H1 (cell line): ENCODE measurements at regions not wholly inside any gene's neighbourhood (a gene's known extent, or its start where the extent isn't known, plus 50 kb on each side); places are given as distances from the start of the nearest gene placed in this dataset.

ENCODE experiments used
- CTCF ChIA-PET: fragments of 300-600 bp; sonication (Branson Sonifier 250); formaldehyde crosslinking; loops from one replicate; lab custom pipeline; 2021; ENCODE audit not compliant: partially characterized antibody; lab: Charles Lee
- POLR2A ChIA-PET: fragments of 300-600 bp; sonication (Branson Sonifier 250); formaldehyde crosslinking; loops from one replicate; lab custom pipeline; 2021; ENCODE audit warnings: inconsistent platforms; ENCODE audit not compliant: partially characterized antibody; lab: Charles Lee
- DNase-seq, 2 experiments: peaks; one replicate each; pipeline versions ENCODE4 v3.0.0 to v3.0.0-alpha.2; 2010 to 2022; ENCODE audit warnings: low spot score in 2 of 2, low read depth in 1 of 2, mixed read lengths in 1 of 2
- FAIRE-seq: peaks from 2 replicates; lab custom pipeline; 2011; peaks lifted over from hg19 to GRCh38; lab: Jason Lieb, UNC
- H2AFZ ChIP-seq: 2 replicates; pipeline ENCODE4 v1.8.1; 2012; ENCODE audit warnings: low read length, inconsistent platforms
- H2AK5ac ChIP-seq: 2 replicates; pipeline ENCODE4 v1.6.1; 2013; ENCODE audit warnings: low read depth, low read length
- H2BK120ac ChIP-seq: replicated peaks from 2 replicates; pipeline ENCODE3; 2013; ENCODE audit warnings: low read depth, low read length, inconsistent platforms
- H2BK12ac ChIP-seq: 2 replicates; pipeline ENCODE4 v1.6.1; 2013; ENCODE audit warnings: low read depth, low read length
- H2BK15ac ChIP-seq: 2 replicates; pipeline ENCODE4 v1.6.1; 2013; ENCODE audit warnings: low read length
- H2BK20ac ChIP-seq: 2 replicates; pipeline ENCODE4 v1.6.1; 2013; ENCODE audit warnings: low read length
- H2BK5ac ChIP-seq: 2 replicates; pipeline ENCODE4 v1.6.1; 2013; ENCODE audit warnings: low read depth, low read length
- H3K14ac ChIP-seq: 2 replicates; pipeline ENCODE4 v1.6.1; 2013; ENCODE audit warnings: inconsistent platforms; ENCODE audit not compliant: insufficient read length
- H3K18ac ChIP-seq: 2 replicates; pipeline ENCODE4 v1.6.1; 2013; ENCODE audit warnings: low read length; ENCODE audit errors: extremely low read depth
- H3K23ac ChIP-seq: 2 replicates; pipeline ENCODE4 v1.6.1; 2013; ENCODE audit warnings: inconsistent platforms; ENCODE audit not compliant: insufficient read length
- H3K23me2 ChIP-seq: 2 replicates; pipeline ENCODE4 v1.6.1; 2013; ENCODE audit warnings: low read depth, low read length
- H3K27ac ChIP-seq: 2 replicates; pipeline ENCODE4 v1.6.1; 2011; ENCODE audit warnings: low read depth, low read length, inconsistent platforms
- H3K27me3 ChIP-seq, 4 experiments: replicated peaks in 1 of 4; 1 replicate in 1 of 4; 2 replicates in 3 of 4; pipeline versions ENCODE4 v1.6.1 to v1.8.1; 2011 to 2013; ENCODE audit warnings: low read length in 3 of 4, mild to moderate bottlenecking in 3 of 4, inconsistent platforms in 2 of 4, mixed read lengths in 2 of 4, moderate library complexity in 1 of 4; ENCODE audit not compliant: control insufficient read depth in 3 of 4, insufficient read depth in 3 of 4; ENCODE audit errors: extremely low read depth in 1 of 4
- H3K36me3 ChIP-seq, 4 experiments: 2 replicates each; pipeline versions ENCODE4 v1.6.1 to v1.8.1; 2011 to 2013; ENCODE audit warnings: mild to moderate bottlenecking in 4 of 4, low read length in 3 of 4, moderate library complexity in 2 of 4, control low read depth in 1 of 4, inconsistent platforms in 1 of 4; ENCODE audit not compliant: insufficient read depth in 4 of 4, control insufficient read depth in 2 of 4
- H3K4ac ChIP-seq: replicated peaks from 2 replicates; pipeline ENCODE3; 2013; ENCODE audit warnings: low read length, low read depth, mixed read lengths, inconsistent platforms; ENCODE audit not compliant: insufficient read length
- H3K4me1 ChIP-seq, 4 experiments: replicated peaks in 1 of 4; 1 replicate in 1 of 4; 2 replicates in 3 of 4; pipeline versions ENCODE4 v1.6.1 to v1.8.1; 2011 to 2013; ENCODE audit warnings: low read length in 3 of 4, inconsistent platforms in 2 of 4, mixed read lengths in 1 of 4; ENCODE audit not compliant: insufficient read depth in 4 of 4, control insufficient read depth in 3 of 4
- H3K4me2 ChIP-seq, 2 experiments: 2 replicates each; pipeline versions ENCODE4 v1.6.1 to v1.8.1; 2011 to 2013; ENCODE audit warnings: low read depth in 2 of 2, low read length in 2 of 2, control low read depth in 1 of 2, inconsistent platforms in 1 of 2, mild to moderate bottlenecking in 1 of 2; ENCODE audit not compliant: insufficient read depth in 1 of 2
- H3K4me3 ChIP-seq, 4 experiments: fragments of 200-600, 300-600 bp in 1 of 4; sonication (generic), shearing (Covaris generic), sonication (Bioruptor Twin) in 1 of 4; 2 replicates each; pipeline versions ENCODE4 v1.5.1 to v1.8.1; 2011 to 2016; ENCODE audit warnings: low read length in 4 of 4, low read depth in 3 of 4, control low read depth in 2 of 4, inconsistent platforms in 2 of 4, mild to moderate bottlenecking in 2 of 4, mixed read lengths in 1 of 4, moderate library complexity in 1 of 4; ENCODE audit not compliant: insufficient read depth in 2 of 4; ENCODE audit errors: extremely low read depth in 1 of 4
- H3K56ac ChIP-seq: replicated peaks from 2 replicates; pipeline ENCODE3; 2013; ENCODE audit warnings: low read depth, mild to moderate bottlenecking, mixed read lengths, low read length, inconsistent platforms; ENCODE audit not compliant: insufficient read length
- H3K79me1 ChIP-seq: 2 replicates; pipeline ENCODE4 v1.6.1; 2013; ENCODE audit warnings: low read depth, low read length, control low read depth
- H3K79me2 ChIP-seq, 2 experiments: 2 replicates each; pipeline versions ENCODE4 v1.6.1 to v1.8.1; 2012 to 2013; ENCODE audit warnings: low read length in 2 of 2, mild to moderate bottlenecking in 2 of 2, inconsistent platforms in 1 of 2; ENCODE audit not compliant: insufficient read depth in 2 of 2, control insufficient read depth in 1 of 2
- H3K9ac ChIP-seq, 4 experiments: replicated peaks in 1 of 4; 1 replicate in 1 of 4; 2 replicates in 3 of 4; pipeline versions ENCODE4 v1.6.1 to v1.8.1; 2011 to 2013; ENCODE audit warnings: low read depth in 3 of 4, low read length in 3 of 4, control low read depth in 2 of 4, mild to moderate bottlenecking in 2 of 4, moderate library complexity in 2 of 4, inconsistent platforms in 1 of 4; ENCODE audit errors: extremely low read depth in 1 of 4
- H3K9me3 ChIP-seq, 2 experiments: 2 replicates each; pipeline versions ENCODE4 v1.6.1 to v1.8.1; 2012 to 2013; ENCODE audit warnings: mild to moderate bottlenecking in 2 of 2, moderate library complexity in 2 of 2, control low read depth in 1 of 2, inconsistent platforms in 1 of 2, low read depth in 1 of 2, low read length in 1 of 2, mixed read lengths in 1 of 2; ENCODE audit not compliant: insufficient read depth in 2 of 2
- H4K20me1 ChIP-seq, 2 experiments: replicated peaks in 1 of 2; 2 replicates each; pipeline versions ENCODE3 to v1.8.1; 2011 to 2013; ENCODE audit warnings: inconsistent platforms in 2 of 2, low read length in 2 of 2, mild to moderate bottlenecking in 1 of 2; ENCODE audit not compliant: insufficient read depth in 2 of 2, control insufficient read depth in 1 of 2
- H4K5ac ChIP-seq: 2 replicates; pipeline ENCODE4 v1.6.1; 2013; ENCODE audit warnings: low read length, low read depth, mixed read lengths, inconsistent platforms; ENCODE audit not compliant: insufficient read length
- H4K8ac ChIP-seq: 2 replicates; pipeline ENCODE4 v1.8.0; 2013; ENCODE audit warnings: mild to moderate bottlenecking, moderate library complexity, low read length, inconsistent platforms; ENCODE audit not compliant: insufficient read depth; ENCODE audit errors: extremely low read depth
- H4K91ac ChIP-seq: replicated peaks from 2 replicates; pipeline ENCODE3; 2013; ENCODE audit warnings: low read length, mixed read lengths, inconsistent platforms; ENCODE audit not compliant: insufficient read length
- ASH2L ChIP-seq: fragments of 200-600, 300-600 bp; sonication (generic); IDR thresholded peaks from one replicate; pipeline ENCODE4 v1.7.1; 2017; ENCODE audit warnings: low read length
- BRCA1 ChIP-seq: IDR thresholded peaks from 2 replicates; pipeline ENCODE4 v1.6.1; 2012; ENCODE audit warnings: low read depth, low read length, improper control_type of control experiment
- CEBPB ChIP-seq: IDR thresholded peaks from 2 replicates; pipeline ENCODE4 v1.6.1; 2012; ENCODE audit warnings: low read depth, low read length
- CHD2 ChIP-seq: IDR thresholded peaks from 2 replicates; pipeline ENCODE4 v1.6.1; 2012; ENCODE audit warnings: low read length, improper control_type of control experiment
- CTBP2 ChIP-seq: IDR thresholded peaks from 2 replicates; pipeline ENCODE4 v1.7.0; 2011; ENCODE audit warnings: borderline replicate concordance, mild to moderate bottlenecking, moderate library complexity, mixed read lengths, low read length; ENCODE audit not compliant: insufficient read depth, insufficient read length
- EGR1 ChIP-seq: IDR thresholded peaks from 2 replicates; pipeline ENCODE4 v1.6.1; 2011; ENCODE audit warnings: low read depth, low read length, borderline replicate concordance
- EP300 ChIP-seq, 2 experiments: IDR thresholded peaks; 1 replicate in 1 of 2; 2 replicates in 1 of 2; pipeline ENCODE4 v1.6.1; 2011 to 2012; ENCODE audit warnings: low read depth in 2 of 2, low read length in 2 of 2, mild to moderate bottlenecking in 2 of 2, borderline replicate concordance in 1 of 2, inconsistent platforms in 1 of 2, moderate library complexity in 1 of 2
- GABPA ChIP-seq: IDR thresholded peaks from 2 replicates; pipeline ENCODE4 v1.6.1; 2011; ENCODE audit warnings: mild to moderate bottlenecking, low read length, moderate library complexity, borderline replicate concordance; ENCODE audit not compliant: insufficient read depth
- GTF2F1 ChIP-seq: IDR thresholded peaks from 2 replicates; pipeline ENCODE4 v1.6.1; 2012; ENCODE audit warnings: low read depth, low read length, improper control_type of control experiment, borderline replicate concordance
- HDAC6 ChIP-seq: IDR thresholded peaks from one replicate; pipeline ENCODE4 v1.7.1; 2012; ENCODE audit warnings: low read depth, mild to moderate bottlenecking, inconsistent platforms, low read length, moderate library complexity
- MAFK ChIP-seq: IDR thresholded peaks from 2 replicates; pipeline ENCODE4 v1.6.1; 2012; ENCODE audit warnings: low read depth, mild to moderate bottlenecking, improper control_type of control experiment, low read length
- NRF1 ChIP-seq: IDR thresholded peaks from 2 replicates; pipeline ENCODE4 v1.6.1; 2011; ENCODE audit warnings: mild to moderate bottlenecking, low read depth, low read length, improper control_type of control experiment
- RAD21 ChIP-seq, 2 experiments: IDR thresholded peaks in 1 of 2; conservative IDR thresholded peaks in 1 of 2; 2 replicates each; pipeline ENCODE4 v1.6.1; 2011; ENCODE audit warnings: low read depth in 2 of 2, low read length in 2 of 2, improper control_type of control experiment in 1 of 2, inconsistent platforms in 1 of 2, mild to moderate bottlenecking in 1 of 2, moderate library complexity in 1 of 2
- SRF ChIP-seq: IDR thresholded peaks from 2 replicates; pipeline ENCODE4 v1.6.1; 2011; ENCODE audit warnings: mild to moderate bottlenecking, low read depth, low read length, moderate library complexity
- WGBS, 2 experiments: shearing (Covaris generic) in 1 of 2; methylation state at CpG; one replicate each; pipeline versions ENCODE4 v1.1.6 to v1.1.7; 2013 to 2015; ENCODE audit warnings: low lambda C conversion rate in 2 of 2, mixed read lengths in 2 of 2, inconsistent platforms in 1 of 2, low coverage in 1 of 2, missing lambda C conversion rate in 1 of 2; ENCODE audit not compliant: insufficient replicate concordance in 2 of 2, insufficient coverage in 1 of 2, insufficient read length in 1 of 2; ENCODE audit errors: extremely low coverage in 1 of 2, missing lambda C conversion rate in 1 of 2; 5-methylcytosine and 5-hydroxymethylcytosine counted together

GRCh38 chr6:871503-871902 lies 178.6 kb upstream of the EXOC2 start:
- no peaks in the 10 kb centered on the region for H3K79me1 ChIP-seq
- H3K56ac ChIP-seq, result no peak overlapping the region
- ChIA-PET CTCF (no interaction called here), POLR2A (no interaction called here)
- H3K23ac ChIP-seq, result no peak overlapping the region
- H4K5ac ChIP-seq, result no peak overlapping the region
- no peak overlapping the region for H4K8ac ChIP-seq
- H3K36me3 ChIP-seq, result no peaks in the 10 kb centered on the region
- TF ChIP-seq BRCA1 (no peak), ASH2L (no peak), GTF2F1 (no peak), SRF (no peak), NRF1 (no peak), CEBPB (no peak), EP300 (IDR thresholded peaks at IDR 0.05; ENCODE audit: borderline replicate concordance in 1 of 2, low read depth in 2 of 2, low read length in 2 of 2) (no peak), HDAC6 (no peak), CTBP2 (no peak), MAFK (no peak), EGR1 (no peak), GABPA (no peak), RAD21 (IDR thresholded peaks at IDR 0.05 in 1 of 2, conservative IDR thresholded peaks at IDR 0.05 in 1 of 2; ENCODE audit: low read depth in 2 of 2, low read length in 2 of 2) (no peak), CHD2 (no peak)
- H4K20me1 ChIP-seq, result no peaks in the 10 kb centered on the region
- 97% methylated on average over 6 of the region's 6 CpGs; no CpG with 5 or more reads in 1 of the 2 experiments for WGBS, 2 experiments
- H2BK15ac ChIP-seq, result no peak overlapping the region
- FAIRE-seq (no peak), DNase-seq (no peak)
- no peak overlapping the region for H2BK12ac ChIP-seq
- no peak overlapping the region for H3K4me2 ChIP-seq
- no peak overlapping the region for H2AK5ac ChIP-seq
- no peak overlapping the region for H3K14ac ChIP-seq
- H4K91ac ChIP-seq, result no peak overlapping the region
- H3K4me3 ChIP-seq, result no peak overlapping the region
- H3K4ac ChIP-seq, result no peak overlapping the region
- H3K9ac ChIP-seq, result no peak overlapping the region
- no peak overlapping the region for H2BK120ac ChIP-seq
- no peak overlapping the region for H2BK20ac ChIP-seq
- no peak overlapping the region for H3K27ac ChIP-seq
- no peak overlapping the region for H2AFZ ChIP-seq
- H3K79me2 ChIP-seq, result no peaks in the 10 kb centered on the region
- no peaks in the 10 kb centered on the region for H3K27me3 ChIP-seq
- H3K23me2 ChIP-seq, result no peaks in the 10 kb centered on the region
- no peaks in the 10 kb centered on the region; a peak in 1 of 4 replicates for H3K9me3 ChIP-seq
- H2BK5ac ChIP-seq, result no peak overlapping the region
- no peaks in the 10 kb centered on the region for H3K4me1 ChIP-seq
- no peak overlapping the region for H3K18ac ChIP-seq
